HL-60 (cell line): ENCODE measurements at regions not wholly inside any gene's neighbourhood (a gene's known extent, or its start where the extent isn't known, plus 50 kb on each side); places are given as distances from the start of the nearest gene placed in this dataset.

ENCODE experiments used
- DNase-seq, 2 experiments: peaks; one replicate each; pipeline ENCODE4 v3.0.0-alpha.2; 2010 to 2020; ENCODE audit warnings: low read depth in 1 of 2, low spot score in 1 of 2
- H3K27ac ChIP-seq: fragments of 250-450 bp; sonication (Bioruptor Pico); replicated peaks from 2 replicates; pipeline ENCODE4 v1.5.1; 2020; ENCODE audit warnings: mild to moderate bottlenecking, moderate library complexity
- H3K27me3 ChIP-seq: fragments of 250-450 bp; sonication (Bioruptor Pico); 2 replicates; pipeline ENCODE4 v1.5.1; 2021; ENCODE audit warnings: mild to moderate bottlenecking, moderate library complexity; ENCODE audit not compliant: insufficient read depth, poor library complexity, severe bottlenecking
- H3K4me3 ChIP-seq: replicated peaks from 2 replicates; pipeline ENCODE4 v1.5.1; 2011; ENCODE audit warnings: mild to moderate bottlenecking, control low read depth, low read length; ENCODE audit not compliant: insufficient read depth
- GABPA ChIP-seq: IDR thresholded peaks from 2 replicates; pipeline ENCODE4 v1.6.1; 2012; ENCODE audit warnings: low read depth
- POLR2AphosphoS5 ChIP-seq: IDR thresholded peaks from 2 replicates; pipeline ENCODE4 v1.6.1; 2012; ENCODE audit warnings: low read depth
- REST ChIP-seq: IDR thresholded peaks from 2 replicates; pipeline ENCODE4 v1.6.1; 2012; ENCODE audit warnings: low read depth; ENCODE audit not compliant: insufficient replicate concordance
- SPI1 ChIP-seq: IDR thresholded peaks from 2 replicates; pipeline ENCODE4 v1.6.1; 2012; ENCODE audit warnings: low read depth, mild to moderate bottlenecking, borderline replicate concordance
- TF ChIP-seq, protein P1 (sequence below): IDR thresholded peaks from one replicate; pipeline ENCODE4 v1.5.1; 2011; ENCODE audit warnings: low read length, control low read depth, inconsistent platforms; ENCODE audit not compliant: insufficient read depth

- Histone ChIP-seq H3K4me3 (no peak overlapping the region), H3K27ac (no peak overlapping the region), H3K27me3 (no peaks in the 10 kb centered on the region)
- TF ChIP-seq POLR2AphosphoS5 (no peak), GABPA (no peak), REST (no peak), SPI1 (no peak)
- TF ChIP-seq, protein P1, sequence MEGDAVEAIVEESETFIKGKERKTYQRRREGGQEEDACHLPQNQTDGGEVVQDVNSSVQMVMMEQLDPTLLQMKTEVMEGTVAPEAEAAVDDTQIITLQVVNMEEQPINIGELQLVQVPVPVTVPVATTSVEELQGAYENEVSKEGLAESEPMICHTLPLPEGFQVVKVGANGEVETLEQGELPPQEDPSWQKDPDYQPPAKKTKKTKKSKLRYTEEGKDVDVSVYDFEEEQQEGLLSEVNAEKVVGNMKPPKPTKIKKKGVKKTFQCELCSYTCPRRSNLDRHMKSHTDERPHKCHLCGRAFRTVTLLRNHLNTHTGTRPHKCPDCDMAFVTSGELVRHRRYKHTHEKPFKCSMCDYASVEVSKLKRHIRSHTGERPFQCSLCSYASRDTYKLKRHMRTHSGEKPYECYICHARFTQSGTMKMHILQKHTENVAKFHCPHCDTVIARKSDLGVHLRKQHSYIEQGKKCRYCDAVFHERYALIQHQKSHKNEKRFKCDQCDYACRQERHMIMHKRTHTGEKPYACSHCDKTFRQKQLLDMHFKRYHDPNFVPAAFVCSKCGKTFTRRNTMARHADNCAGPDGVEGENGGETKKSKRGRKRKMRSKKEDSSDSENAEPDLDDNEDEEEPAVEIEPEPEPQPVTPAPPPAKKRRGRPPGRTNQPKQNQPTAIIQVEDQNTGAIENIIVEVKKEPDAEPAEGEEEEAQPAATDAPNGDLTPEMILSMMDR: no peak
- DNase-seq: no peak
Observed at GRCh38 chr4:148674876-148675275, 232.7 kb upstream of the NR3C2 start.

- Histone ChIP-seq H3K4me3 (no peak overlapping the region), H3K27ac (no peak overlapping the region), H3K27me3 (no peaks in the 10 kb centered on the region)
- DNase-seq: no peak
- TF ChIP-seq REST: no peak
- no peak for TF ChIP-seq SPI1
- TF ChIP-seq, protein P1: no peak
- TF ChIP-seq GABPA: no peak
- no peak for TF ChIP-seq POLR2AphosphoS5
Observed at GRCh38 chr4:148664636-148665035, 222.4 kb upstream of the NR3C2 start.

GRCh38 chr4:148654131-148654530, 211.9 kb upstream of the NR3C2 start:
- no peak for DNase-seq
- TF ChIP-seq POLR2AphosphoS5 (no peak), GABPA (no peak), REST (no peak), SPI1 (no peak)
- TF ChIP-seq, protein P1: no peak
- Histone ChIP-seq H3K27ac (no peak overlapping the region), H3K27me3 (no peaks in the 10 kb centered on the region), H3K4me3 (no peak overlapping the region)
